GM19467 (cell line): ENCODE measurements at regions not wholly inside any gene's neighbourhood (a gene's known extent, or its start where the extent isn't known, plus 50 kb on each side); places are given as distances from the start of the nearest gene placed in this dataset.
"Not testable (repeated sequence)": the region's sequence is repeated elsewhere in the genome, so short reads cannot be mapped to it uniquely, and the experiment has no call there.

Experiments used
- ATAC-seq: cut with Tn5 transposase; IDR thresholded peaks from one replicate; pipeline ENCODE4 v1.9.1; 2021; ENCODE audit warnings: mild to moderate bottlenecking, moderate library complexity; ENCODE audit not compliant: unreplicated experiment

DNA sequence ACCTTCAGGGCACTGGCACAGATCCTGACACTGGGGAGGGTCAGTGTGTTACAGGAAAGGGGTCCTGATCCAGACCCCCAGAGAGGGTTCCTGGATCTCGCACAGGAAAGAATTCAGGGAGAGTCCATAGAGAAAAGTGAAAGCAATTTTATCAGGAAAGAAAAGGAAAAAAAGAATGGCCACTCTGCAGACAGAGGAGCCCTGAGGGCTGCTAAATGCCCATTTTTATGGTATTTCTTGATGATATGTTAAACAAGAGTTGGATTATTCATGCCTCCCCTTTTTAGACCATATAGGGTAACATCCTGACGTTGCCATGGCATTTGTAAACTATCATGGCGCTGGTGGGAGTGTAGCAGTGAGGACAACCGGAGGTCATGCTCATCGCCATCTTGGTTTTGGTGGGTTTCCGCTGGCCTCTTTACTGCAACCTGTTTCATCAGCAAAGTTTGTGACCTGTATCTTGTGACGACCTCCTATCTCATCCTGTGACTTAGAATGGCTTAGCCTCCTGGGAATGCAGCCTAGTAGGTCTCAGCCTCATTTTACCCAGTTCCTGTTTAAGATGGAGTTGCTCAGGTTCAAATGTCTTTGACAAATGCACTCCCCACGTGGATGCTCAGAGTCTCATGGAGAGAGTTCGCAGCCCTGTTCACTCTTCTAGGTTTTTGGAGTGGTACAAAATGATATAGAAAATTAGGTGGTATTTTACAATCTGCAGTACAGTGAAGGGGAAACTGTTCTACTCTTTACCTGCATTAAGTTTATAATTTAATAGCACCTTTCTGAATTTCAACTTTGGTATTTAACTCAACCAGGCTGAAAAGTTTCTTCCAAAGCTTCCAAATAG is 1363.7 kb upstream of the TMEM132C start:
- ATAC-seq, result no peak

DNA sequence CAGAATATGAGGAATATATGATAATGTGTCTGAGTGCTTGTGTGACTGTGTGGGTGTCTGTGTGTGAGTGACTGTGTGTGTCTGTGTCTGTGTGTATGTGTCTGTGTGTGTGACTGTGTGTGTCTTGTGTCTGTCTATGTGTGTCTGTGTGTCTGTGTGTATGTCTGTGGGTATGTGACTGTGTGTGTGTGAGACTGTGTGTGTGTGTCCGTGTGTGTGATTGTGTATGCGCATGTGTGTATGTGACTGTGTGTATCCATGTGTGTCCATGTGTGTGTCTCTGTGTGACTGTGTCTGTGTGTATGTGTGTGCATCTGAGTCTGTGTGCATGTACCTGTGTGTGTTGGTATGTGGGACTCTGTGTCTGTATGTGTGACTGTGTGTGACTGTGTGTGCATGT is 1361.2 kb upstream of the TMEM132C start:
- ATAC-seq, result no peak

- ATAC-seq, result no peak
Measured at GRCh38 chr12:126907900-126908764, 1358.8 kb upstream of the TMEM132C start.

- no peak for ATAC-seq
Measured at GRCh38 chr12:126908765-126909142, 1358.2 kb upstream of the TMEM132C start.

- no peak for ATAC-seq
Measured at GRCh38 chr12:126910570-126910969, 1356.4 kb upstream of the TMEM132C start.

DNA sequence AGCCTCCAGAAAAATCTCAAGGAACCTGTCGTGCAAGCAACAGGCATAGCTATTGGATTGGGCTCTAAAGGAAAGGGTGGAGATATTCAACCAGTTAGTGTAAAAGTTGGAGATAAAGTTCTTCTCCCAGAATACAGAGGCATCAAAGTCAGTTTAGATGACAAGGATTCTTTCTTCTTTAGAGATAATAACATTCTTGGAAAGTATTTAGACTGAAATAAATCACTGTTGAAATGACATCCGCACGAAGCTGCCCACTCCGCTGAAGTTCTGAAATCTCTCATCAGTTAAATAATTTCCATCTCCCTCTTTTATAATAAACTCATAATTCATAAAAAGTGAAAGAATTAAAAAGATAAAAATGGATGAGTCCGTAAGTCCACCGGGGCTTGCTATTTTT is 1354.9 kb upstream of the TMEM132C start:
- no peak for ATAC-seq

- ATAC-seq, result no peak
Measured at GRCh38 chr12:126914170-126914793, 1352.7 kb upstream of the TMEM132C start.

DNA sequence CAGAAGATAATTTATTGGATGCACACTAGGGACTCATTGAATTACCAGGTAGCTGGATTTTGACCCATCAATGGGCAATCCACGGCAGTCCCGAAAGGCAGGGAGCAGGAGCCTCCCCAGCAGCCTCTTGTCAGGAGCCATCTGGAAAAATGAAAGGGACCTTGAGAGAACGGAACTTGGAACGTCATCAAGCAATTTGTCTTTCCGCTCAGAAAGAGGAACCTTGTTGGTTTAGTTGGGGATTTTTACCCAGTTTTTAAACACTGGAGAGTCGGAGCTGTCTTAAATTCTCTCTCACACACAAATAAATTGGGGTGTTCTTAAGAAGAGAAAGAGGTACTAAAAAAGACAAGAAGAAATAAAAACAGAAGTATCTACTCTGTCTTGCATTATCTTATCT is 1351.7 kb upstream of the TMEM132C start:
- ATAC-seq, result no peak

- no peak for ATAC-seq
Measured at GRCh38 chr12:126926023-126926594, 1340.9 kb upstream of the TMEM132C start.

DNA sequence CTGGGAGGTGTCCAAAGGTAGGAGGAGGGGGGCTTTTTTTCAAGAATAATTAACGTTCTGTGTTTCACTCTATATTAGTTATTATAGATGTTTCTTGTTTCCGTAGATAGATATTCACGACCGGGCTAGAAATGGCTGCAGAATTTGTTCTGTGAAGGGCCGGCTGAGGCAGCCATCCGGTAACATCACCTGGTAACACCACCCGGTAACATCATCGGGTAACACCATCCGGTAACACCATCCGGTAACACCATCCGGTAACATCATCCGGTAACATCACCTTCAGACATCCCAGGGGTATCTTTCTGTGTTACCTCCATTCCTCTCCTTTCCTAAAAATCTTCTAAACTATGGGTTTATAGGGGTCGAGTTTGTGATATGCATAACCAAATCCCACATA is 1336.7 kb upstream of the TMEM132C start:
- no peak for ATAC-seq

DNA sequence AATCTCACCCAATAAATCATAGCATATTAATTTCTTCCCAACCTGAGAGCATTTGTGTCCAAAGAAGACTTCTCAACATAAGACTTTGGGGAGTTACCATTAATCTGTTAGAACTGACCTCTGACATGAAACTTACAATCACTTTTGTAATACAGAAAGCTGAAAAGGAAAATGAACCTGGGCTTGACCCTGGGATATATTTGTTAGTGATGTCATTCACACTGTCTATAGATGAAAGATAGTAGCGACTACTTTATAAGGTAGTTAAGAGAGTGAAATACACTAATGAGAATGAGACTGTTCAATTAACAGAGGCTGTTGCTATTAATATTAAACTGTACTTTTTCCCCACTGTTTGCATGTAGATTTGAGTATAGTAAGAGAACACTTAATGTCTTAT is 1334.8 kb upstream of the TMEM132C start:
- no peak for ATAC-seq

DNA sequence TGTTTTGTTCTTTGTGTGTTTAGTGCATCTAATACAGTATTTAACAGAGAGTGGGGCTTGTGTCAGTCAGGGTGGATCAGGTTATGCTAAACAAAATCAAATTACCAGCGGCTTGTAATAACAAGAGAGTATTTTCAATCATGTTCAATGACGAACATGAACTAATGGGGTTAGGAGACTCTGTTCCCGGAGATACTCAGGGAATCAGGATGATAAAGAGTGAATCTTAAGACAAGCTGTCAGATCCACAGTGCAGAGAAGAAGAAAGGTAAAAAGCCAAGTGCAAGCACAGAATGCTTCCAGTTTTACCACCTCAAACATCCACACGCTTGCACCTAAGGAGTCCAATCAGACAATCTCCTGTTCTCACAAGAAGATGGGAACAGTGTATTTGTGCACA is 1331.5 kb upstream of the TMEM132C start:
- no peak for ATAC-seq

- no peak for ATAC-seq
Measured at GRCh38 chr12:126936181-126936851, 1330.7 kb upstream of the TMEM132C start.

- ATAC-seq, result no peak
Measured at GRCh38 chr12:126937431-126937830, 1329.5 kb upstream of the TMEM132C start.

DNA sequence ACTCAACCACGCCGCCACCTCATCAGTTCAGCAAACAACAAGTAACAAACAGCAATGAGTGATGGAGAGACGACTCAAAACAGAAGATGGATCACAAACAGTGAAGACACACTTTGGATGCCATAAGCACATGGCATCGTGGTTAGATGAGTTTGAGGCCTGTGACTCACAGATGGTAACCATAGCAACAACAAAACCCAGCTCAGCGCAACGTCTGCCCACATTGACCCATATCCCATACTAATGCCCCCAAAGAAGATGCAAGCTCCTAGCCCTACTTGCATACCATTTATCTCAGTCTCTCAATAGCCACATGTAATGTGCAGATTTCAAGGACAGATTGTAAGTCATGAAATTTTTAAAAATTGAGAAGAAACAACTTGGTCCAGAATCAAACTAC is 1322.3 kb upstream of the TMEM132C start:
- ATAC-seq, result no peak

DNA sequence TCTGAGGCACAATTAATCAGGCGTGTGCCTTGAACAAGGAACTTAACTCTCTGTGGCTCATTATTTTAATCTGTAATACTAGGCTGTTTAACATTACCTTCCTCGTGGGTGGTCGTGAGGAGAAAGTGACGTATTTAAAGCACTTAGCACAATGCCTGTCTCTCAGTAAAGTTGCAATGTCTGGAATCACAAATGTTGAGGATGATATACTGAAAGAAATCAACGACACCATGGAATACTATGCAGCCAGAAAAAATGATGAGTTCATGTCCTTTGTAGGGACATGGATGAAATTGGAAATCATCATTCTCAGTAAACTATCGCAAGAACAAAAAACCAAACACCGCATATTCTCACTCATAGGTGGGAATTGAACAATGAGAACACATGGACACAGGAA is 1320.0 kb upstream of the TMEM132C start:
- not testable (repeated sequence) for ATAC-seq

DNA sequence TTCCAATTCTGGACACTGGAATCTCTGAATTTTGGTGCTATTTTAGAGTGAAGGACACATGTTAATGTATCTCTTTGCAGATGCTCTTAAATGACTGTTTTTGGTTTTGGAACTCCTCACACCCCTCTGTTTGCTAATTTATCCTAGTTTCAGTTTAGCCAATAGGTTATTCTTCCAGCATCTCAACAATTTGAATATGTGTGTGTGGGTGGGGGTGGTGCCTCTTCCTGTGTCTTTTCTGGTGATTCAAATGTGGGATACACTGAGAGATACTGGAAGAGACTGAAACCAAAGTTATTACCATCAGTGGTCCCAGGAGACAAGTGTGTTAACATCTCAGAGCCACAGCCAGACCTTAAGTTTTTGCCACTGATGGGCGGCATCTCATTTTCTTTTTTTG is 1317.4 kb upstream of the TMEM132C start:
- no peak for ATAC-seq

DNA sequence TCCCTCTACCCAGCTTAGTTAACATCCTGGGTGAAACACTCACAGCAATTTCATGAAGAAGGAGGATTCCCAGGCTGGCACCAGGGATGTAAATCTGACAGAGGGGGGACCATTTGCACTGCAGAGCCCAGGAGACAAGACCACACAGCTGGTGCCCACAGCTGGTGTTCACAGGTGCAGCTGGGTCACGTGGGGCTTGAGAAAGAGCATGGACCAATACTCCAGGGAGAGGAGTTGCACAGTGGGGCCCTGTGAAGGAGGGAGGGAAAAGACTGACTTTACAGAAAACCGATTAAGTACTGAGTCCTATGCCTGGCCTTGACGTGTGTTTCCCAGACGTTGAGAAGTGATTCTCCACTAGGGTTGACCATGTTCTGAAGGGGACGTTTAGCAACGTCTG is 1316.7 kb upstream of the TMEM132C start:
- ATAC-seq, result no peak

- no peak for ATAC-seq
Measured at GRCh38 chr12:126952096-126953007, 1314.6 kb upstream of the TMEM132C start.
